GM12864 (cell line): ENCODE measurements at regions not wholly inside any gene's neighbourhood (a gene's known extent, or its start where the extent isn't known, plus 50 kb on each side); places are given as distances from the start of the nearest gene placed in this dataset.

Experiments
- DNase-seq: peaks from one replicate; pipeline ENCODE4 v3.0.0-alpha.2; 2011; ENCODE audit warnings: low read depth
- H3K4me3 ChIP-seq: 2 replicates; pipeline ENCODE4 v1.5.1; 2011; ENCODE audit warnings: mild to moderate bottlenecking, low read depth, low read length, control low read depth
- CTCF ChIP-seq: IDR thresholded peaks from 2 replicates; pipeline ENCODE4 v1.5.1; 2011; ENCODE audit warnings: low read depth, mild to moderate bottlenecking, moderate library complexity, low read length, control low read depth, inconsistent platforms; ENCODE audit errors: missing control alignments

GRCh38 chr3:67920969-67921368 is 266.6 kb upstream of the SUCLG2 start:
- TF ChIP-seq CTCF: no peak
- no peak for DNase-seq
- H3K4me3 ChIP-seq: no peak overlapping the region

GRCh38 chr3:67920311-67920710 is 265.9 kb upstream of the SUCLG2 start:
- H3K4me3 ChIP-seq: no peak overlapping the region
- no peak for TF ChIP-seq CTCF
- DNase-seq: no peak

- TF ChIP-seq CTCF: no peak
- DNase-seq: no peak
- no peak overlapping the region for H3K4me3 ChIP-seq
Observed at GRCh38 chr3:67916353-67916752, 261.9 kb upstream of the SUCLG2 start.

- DNase-seq: no peak
- H3K4me3 ChIP-seq: no peak overlapping the region
- TF ChIP-seq CTCF: no peak
Observed at GRCh38 chr3:67907735-67908134, 253.3 kb upstream of the SUCLG2 start.

GRCh38 chr3:67906261-67906660 is 251.8 kb upstream of the SUCLG2 start:
- TF ChIP-seq CTCF: no peak
- no peak overlapping the region for H3K4me3 ChIP-seq
- no peak for DNase-seq

- no peak for TF ChIP-seq CTCF
- no peak for DNase-seq
- H3K4me3 ChIP-seq: no peak overlapping the region
Observed at GRCh38 chr3:67901681-67902080, 247.3 kb upstream of the SUCLG2 start.

GRCh38 chr3:67898916-67899315 is 244.5 kb upstream of the SUCLG2 start:
- TF ChIP-seq CTCF: no peak
- H3K4me3 ChIP-seq: no peak overlapping the region
- DNase-seq: no peak
